Activated CD4-positive, alpha-beta T cell treated with anti-CD3 and anti-CD28 coated beads for 36 hours (primary cell): ENCODE measurements at regions not wholly inside any gene's neighbourhood (a gene's known extent, or its start where the extent isn't known, plus 50 kb on each side); places are given as distances from the start of the nearest gene placed in this dataset.

Experiments used
- ATAC-seq: fragments of 200-7000 bp; cut with Tn5 transposase; one replicate; pipeline ENCODE4 v1.10.0; 2021; ENCODE audit warnings: mild to moderate bottlenecking, moderate library complexity
- CTCF ChIA-PET: fragments of 350-600 bp; sonication (Branson Sonifier 250); formaldehyde crosslinking; loops from one replicate; lab custom pipeline; 2021; ENCODE audit warnings: antibody characterized with exemption; lab: Charles Lee
- POLR2A ChIA-PET: fragments of 350-600 bp; sonication (Branson Sonifier 250); formaldehyde crosslinking; loops from one replicate; lab custom pipeline; 2021; ENCODE audit warnings: antibody characterized with exemption, inconsistent platforms; lab: Charles Lee
- DNase-seq: peaks from one replicate; pipeline ENCODE4 v3.0.0-alpha.2; 2020
- H3K27ac Mint-ChIP-seq: one replicate; pipeline ENCODE4 v1.8.0; 2021; ENCODE audit warnings: mixed read lengths
- H3K27me3 Mint-ChIP-seq: one replicate; pipeline ENCODE4 v1.8.0; 2021; ENCODE audit warnings: mixed read lengths
- H3K36me3 Mint-ChIP-seq: one replicate; pipeline ENCODE4 v1.8.0; 2021; ENCODE audit warnings: low read depth, mixed read lengths
- H3K4me1 Mint-ChIP-seq: one replicate; pipeline ENCODE4 v1.8.0; 2021; ENCODE audit warnings: mixed read lengths
- H3K4me3 Mint-ChIP-seq: one replicate; pipeline ENCODE4 v1.8.0; 2021; ENCODE audit warnings: mild to moderate bottlenecking, moderate library complexity, mixed read lengths
- H3K9me3 Mint-ChIP-seq: one replicate; pipeline ENCODE4 v1.8.0; 2021; ENCODE audit warnings: low read depth, mixed read lengths
- intact Hi-C, 2 experiments: fragments of 100-400 bp; cut with DNase I in 1 of 2; cut with micrococcal nuclease in 1 of 2; formaldehyde crosslinking; loops; one replicate each; pipeline versions ENCODE4 v1.14.2 to v1.15.1; 2022 to 2024; cut with DNase I, micrococcal nuclease

- CTCF ChIA-PET: interaction anchor here (0.7 to 3.3 kb wide), 9 partner anchors 10 to 633 kb away, joined by 3 to 11 read pairs (median 4); no protein-coding TSS in a partner anchor
- Mint-ChIP-seq H3K4me1 (peaks cover 3% of the 10 kb centered on the region), H3K36me3 (no peaks in the 10 kb centered on the region), H3K27ac (no peak overlapping the region), H3K27me3 (peaks cover 5% of the 10 kb centered on the region), H3K4me3 (no peak overlapping the region), H3K9me3 (no peaks in the 10 kb centered on the region)
- ATAC-seq (no peak), DNase-seq (no peak)
- intact Hi-C loops: loop anchor here (1.0 to 10.0 kb wide), 10 partner anchors 76 to 770 kb away; partner anchors contain the start of gene IGF1R (in 1 of the 2)
- POLR2A ChIA-PET: no interaction called here
Observed at GRCh38 chr15:98442901-98443300, 205.4 kb upstream of the IGF1R start.

GRCh38 chr15:98443526-98443925 lies 204.8 kb upstream of the IGF1R start:
- ChIA-PET CTCF (interaction anchor here (1.2 to 3.3 kb wide), 4 partner anchors 9 to 633 kb away, joined by 4 to 11 read pairs (median 6); no protein-coding TSS in a partner anchor), POLR2A (no interaction called here)
- H3K4me3 Mint-ChIP-seq: no peak overlapping the region
- no peaks in the 10 kb centered on the region for H3K9me3 Mint-ChIP-seq
- intact Hi-C loops: loop anchor here (2.0 to 10.0 kb wide), 3 partner anchors 441 to 769 kb away; no protein-coding TSS in a partner anchor
- peaks cover 3% of the 10 kb centered on the region for H3K4me1 Mint-ChIP-seq
- DNase-seq: no peak
- peaks cover 3% of the 10 kb centered on the region for H3K27me3 Mint-ChIP-seq
- no peak for ATAC-seq
- H3K36me3 Mint-ChIP-seq: no peaks in the 10 kb centered on the region
- no peak overlapping the region for H3K27ac Mint-ChIP-seq

- peaks cover 6% of the 10 kb centered on the region for H3K4me1 Mint-ChIP-seq
- DNase-seq: no peak
- peaks cover 3% of the 10 kb centered on the region for H3K27me3 Mint-ChIP-seq
- H3K4me3 Mint-ChIP-seq: no peak overlapping the region
- no peaks in the 10 kb centered on the region for H3K36me3 Mint-ChIP-seq
- intact Hi-C loops: loop anchor here in 1 of 2 experiments (5.0 to 10.0 kb wide), 2 partner anchors 441 to 613 kb away; no protein-coding TSS in a partner anchor
- H3K9me3 Mint-ChIP-seq: no peaks in the 10 kb centered on the region
- ChIA-PET POLR2A (no interaction called here), CTCF (interaction anchor here (1.2 to 3.3 kb wide), 4 partner anchors 9 to 632 kb away, joined by 4 to 11 read pairs (median 6); no protein-coding TSS in a partner anchor)
- ATAC-seq: no peak
- no peak overlapping the region for H3K27ac Mint-ChIP-seq
Observed at GRCh38 chr15:98444138-98444537, 204.2 kb upstream of the IGF1R start.

GRCh38 chr15:98445315-98445714 lies 203.0 kb upstream of the IGF1R start:
- no peak overlapping the region for H3K4me3 Mint-ChIP-seq
- H3K9me3 Mint-ChIP-seq: no peaks in the 10 kb centered on the region
- peaks cover 3% of the 10 kb centered on the region for H3K27me3 Mint-ChIP-seq
- no peak overlapping the region for H3K27ac Mint-ChIP-seq
- ChIA-PET CTCF (interaction anchor here (0.8 to 0.9 kb wide), 2 partner anchors 101 to 201 kb away, joined by 3 read pairs; no protein-coding TSS in a partner anchor), POLR2A (no interaction called here)
- no peaks in the 10 kb centered on the region for H3K36me3 Mint-ChIP-seq
- intact Hi-C loops: loop anchor here in 1 of 2 experiments (10.0 kb wide), 1 partner anchor 439 kb away; no protein-coding TSS in a partner anchor
- ATAC-seq (no peak), DNase-seq (no peak)
- H3K4me1 Mint-ChIP-seq: peaks cover 9% of the 10 kb centered on the region

- Mint-ChIP-seq H3K36me3 (no peaks in the 10 kb centered on the region), H3K4me3 (no peak overlapping the region), H3K27me3 (peaks cover 3% of the 10 kb centered on the region), H3K9me3 (no peaks in the 10 kb centered on the region), H3K4me1 (peaks cover 9% of the 10 kb centered on the region), H3K27ac (no peak overlapping the region)
- CTCF ChIA-PET: interaction anchor here (0.6 to 1.4 kb wide), 3 partner anchors 21 to 486 kb away, joined by 3 to 4 read pairs (median 3); no protein-coding TSS in a partner anchor
- POLR2A ChIA-PET: no interaction called here
- intact Hi-C loops: loop anchor here in 1 of 2 experiments (10.0 kb wide), 1 partner anchor 439 kb away; no protein-coding TSS in a partner anchor
- DNase-seq (no peak), ATAC-seq (no peak)
Observed at GRCh38 chr15:98446083-98446482, 202.3 kb upstream of the IGF1R start.

GRCh38 chr15:98447069-98447468 lies 201.3 kb upstream of the IGF1R start:
- peaks cover 3% of the 10 kb centered on the region for H3K27me3 Mint-ChIP-seq
- no peaks in the 10 kb centered on the region for H3K9me3 Mint-ChIP-seq
- DNase-seq (no peak), ATAC-seq (no peak)
- ChIA-PET CTCF (interaction anchor here (1.4 kb wide), 1 partner anchor 20 kb away, joined by 4 read pairs; no protein-coding TSS in a partner anchor), POLR2A (no interaction called here)
- intact Hi-C loops: loop anchor here in 1 of 2 experiments (10.0 kb wide), 1 partner anchor 438 kb away; no protein-coding TSS in a partner anchor
- H3K4me3 Mint-ChIP-seq: no peak overlapping the region
- H3K36me3 Mint-ChIP-seq: no peaks in the 10 kb centered on the region
- H3K4me1 Mint-ChIP-seq: peaks cover 9% of the 10 kb centered on the region
- H3K27ac Mint-ChIP-seq: no peak overlapping the region

GRCh38 chr15:98451236-98451635 lies 197.1 kb upstream of the IGF1R start:
- intact Hi-C loops: no loop called here
- ChIA-PET CTCF (interaction anchor here (0.9 kb wide), 1 partner anchor 30 kb away, joined by 5 read pairs; no protein-coding TSS in a partner anchor), POLR2A (no interaction called here)
- no peak for DNase-seq
- Mint-ChIP-seq H3K36me3 (no peaks in the 10 kb centered on the region), H3K27me3 (peaks cover 2% of the 10 kb centered on the region), H3K4me1 (peaks cover 6% of the 10 kb centered on the region), H3K4me3 (no peak overlapping the region), H3K27ac (no peak overlapping the region), H3K9me3 (no peaks in the 10 kb centered on the region)
- ATAC-seq: no peak

GRCh38 chr15:98452238-98452637 lies 196.1 kb upstream of the IGF1R start:
- H3K4me3 Mint-ChIP-seq: no peak overlapping the region
- peaks cover 6% of the 10 kb centered on the region for H3K4me1 Mint-ChIP-seq
- H3K27me3 Mint-ChIP-seq: peaks cover 3% of the 10 kb centered on the region
- ChIA-PET POLR2A (no interaction called here), CTCF (interaction anchor here (1.9 kb wide), 1 partner anchor 9 kb away, joined by 6 read pairs; no protein-coding TSS in a partner anchor)
- intact Hi-C loops: no loop called here
- H3K27ac Mint-ChIP-seq: no peak overlapping the region
- ATAC-seq (no peak), DNase-seq (no peak)
- H3K9me3 Mint-ChIP-seq: no peaks in the 10 kb centered on the region
- no peaks in the 10 kb centered on the region for H3K36me3 Mint-ChIP-seq

GRCh38 chr15:98455904-98456303 lies 192.4 kb upstream of the IGF1R start:
- Mint-ChIP-seq H3K27me3 (peaks cover 27% of the 10 kb centered on the region), H3K4me1 (no peaks in the 10 kb centered on the region), H3K36me3 (no peaks in the 10 kb centered on the region), H3K27ac (no peak overlapping the region), H3K9me3 (no peaks in the 10 kb centered on the region), H3K4me3 (no peak overlapping the region)
- intact Hi-C loops: no loop called here
- CTCF ChIA-PET: interaction anchor here (1.0 to 1.3 kb wide), 3 partner anchors 12 to 620 kb away, joined by 3 to 4 read pairs (median 4); no protein-coding TSS in a partner anchor
- DNase-seq (no peak), ATAC-seq (no peak)
- POLR2A ChIA-PET: interaction anchor here (0.6 kb wide), 1 partner anchor 430 kb away, joined by 7 read pairs; no protein-coding TSS in a partner anchor

- H3K4me1 Mint-ChIP-seq: no peaks in the 10 kb centered on the region
- ATAC-seq (no peak), DNase-seq (no peak)
- no peaks in the 10 kb centered on the region for H3K36me3 Mint-ChIP-seq
- H3K27me3 Mint-ChIP-seq: peaks cover 3% of the 10 kb centered on the region
- CTCF ChIA-PET: no interaction called here
- H3K9me3 Mint-ChIP-seq: peaks cover 18% of the 10 kb centered on the region
- intact Hi-C loops: no loop called here
- POLR2A ChIA-PET: no interaction called here
- H3K4me3 Mint-ChIP-seq: no peak overlapping the region
- no peak overlapping the region for H3K27ac Mint-ChIP-seq
Observed at GRCh38 chr15:98476559-98476958, 171.8 kb upstream of the IGF1R start.

GRCh38 chr15:98480844-98481243 lies 167.5 kb upstream of the IGF1R start:
- no peaks in the 10 kb centered on the region for H3K4me1 Mint-ChIP-seq
- H3K36me3 Mint-ChIP-seq: no peaks in the 10 kb centered on the region
- DNase-seq (no peak), ATAC-seq (no peak)
- no peak overlapping the region for H3K4me3 Mint-ChIP-seq
- ChIA-PET CTCF (no interaction called here), POLR2A (no interaction called here)
- H3K9me3 Mint-ChIP-seq: peaks cover 16% of the 10 kb centered on the region
- H3K27ac Mint-ChIP-seq: no peak overlapping the region
- peaks cover 6% of the 10 kb centered on the region for H3K27me3 Mint-ChIP-seq
- intact Hi-C loops: no loop called here
